ENCODE measurements at regions not wholly inside any gene's neighbourhood (a gene's known extent, or its start where the extent isn't known, plus 50 kb on each side); places are given as distances from the start of the nearest gene placed in this dataset.
A peak's percentile ranks its signal among the peaks of the same experiment; 100 is the strongest.

DNA sequence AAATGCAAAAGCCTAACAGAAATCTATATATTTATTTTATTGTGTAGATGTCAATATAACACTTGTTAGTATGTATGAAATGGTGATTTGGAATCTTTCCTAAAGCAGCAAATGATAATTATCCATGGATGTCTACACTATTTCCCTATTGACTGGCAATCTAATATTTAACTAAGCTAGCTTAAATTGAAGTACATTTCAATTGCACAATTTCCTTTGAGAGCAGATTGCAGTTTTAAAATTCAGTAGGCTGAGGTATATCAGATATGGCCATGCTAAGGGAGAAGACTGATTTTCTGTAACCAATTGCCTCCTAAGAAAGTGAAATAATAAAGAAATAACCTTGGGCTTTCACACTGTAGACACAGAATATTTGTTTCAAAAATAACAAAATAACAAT, 90.1 kb upstream of the KCNJ3 start:
- H3K14ac ChIP-seq (ENCODE audit: low read length), result no peak overlapping the region
- no peak overlapping the region for H2BK5ac ChIP-seq (ENCODE audit: low read depth, low read length, poor library complexity)
- H4K91ac ChIP-seq (ENCODE audit: low read depth, low read length), result no peak overlapping the region
- H3K27ac ChIP-seq (ENCODE audit: low read depth, low read length), result no peak overlapping the region
- no peak overlapping the region for H2AFZ ChIP-seq (ENCODE audit: insufficient read depth, low read length, poor library complexity)
- no peak overlapping the region for H3K4ac ChIP-seq (ENCODE audit: low read depth, low read length)
- no peak overlapping the region for H3K18ac ChIP-seq (ENCODE audit: low read length)
- no peak overlapping the region for H3K9ac ChIP-seq (ENCODE audit: low read length)
- no peak overlapping the region for H3K4me3 ChIP-seq (ENCODE audit: low read depth, low read length)
- no peak overlapping the region for H3K4me2 ChIP-seq (ENCODE audit: low read length)
- no peaks in the 10 kb centered on the region for H3K36me3 ChIP-seq (ENCODE audit: control insufficient read depth in 1 of 2, insufficient read depth in 2 of 2, low read length in 2 of 2)
- no peaks in the 10 kb centered on the region for H3K27me3 ChIP-seq (ENCODE audit: insufficient read depth, low read length)
- H3K9me3 ChIP-seq (ENCODE audit: insufficient read depth, low read depth, low read length), result no peaks in the 10 kb centered on the region
- no peak overlapping the region for H2AK5ac ChIP-seq (ENCODE audit: low read length)
- H3K23ac ChIP-seq (ENCODE audit: low read length), result no peak overlapping the region
- no peak overlapping the region for H2BK12ac ChIP-seq (ENCODE audit: low read length)
- no peaks in the 10 kb centered on the region for H3K79me2 ChIP-seq (ENCODE audit: control insufficient read depth, insufficient read depth, low read length, poor library complexity)
- no peak for DNase-seq
- no peaks in the 10 kb centered on the region for H3K79me1 ChIP-seq (ENCODE audit: low read length)
- no peak overlapping the region for H2BK120ac ChIP-seq (ENCODE audit: insufficient read depth, low read length, poor library complexity)
- no peak overlapping the region for H4K12ac ChIP-seq (ENCODE audit: low read depth, low read length)
- no peaks in the 10 kb centered on the region for H3K4me1 ChIP-seq (ENCODE audit: control insufficient read depth in 1 of 2, insufficient read depth in 2 of 2, low read length in 2 of 2)
- no peak overlapping the region for H4K8ac ChIP-seq (ENCODE audit: low read depth, low read length)

DNA sequence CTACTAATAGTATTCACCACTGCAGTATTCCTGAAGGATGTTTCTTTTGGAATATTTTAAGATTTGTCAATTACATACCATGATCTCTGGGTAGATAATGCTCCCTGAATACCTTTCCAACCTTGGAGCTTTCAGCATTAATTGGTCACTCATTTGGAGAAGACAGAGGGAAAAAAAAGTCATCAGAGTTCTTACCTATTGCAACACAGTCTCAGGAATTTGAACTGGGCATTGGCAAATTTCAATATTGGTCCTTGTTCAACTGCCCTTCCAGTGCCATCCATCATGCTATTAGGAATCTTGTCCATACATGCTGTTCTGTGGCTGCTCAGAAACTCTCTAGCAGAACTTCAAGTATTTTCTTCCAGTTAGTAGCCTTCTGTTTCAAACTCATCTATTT, 83.6 kb upstream of the KCNJ3 start:
- no peak overlapping the region for H4K12ac ChIP-seq (ENCODE audit: low read depth, low read length)
- H2AK5ac ChIP-seq (ENCODE audit: low read length), result no peak overlapping the region
- H3K4ac ChIP-seq (ENCODE audit: low read depth, low read length), result no peak overlapping the region
- no peak overlapping the region for H4K91ac ChIP-seq (ENCODE audit: low read depth, low read length)
- H3K18ac ChIP-seq (ENCODE audit: low read length), result no peak overlapping the region
- H2BK120ac ChIP-seq (ENCODE audit: insufficient read depth, low read length, poor library complexity), result no peak overlapping the region
- H3K79me2 ChIP-seq (ENCODE audit: control insufficient read depth, insufficient read depth, low read length, poor library complexity), result no peaks in the 10 kb centered on the region
- H3K4me3 ChIP-seq (ENCODE audit: low read depth, low read length), result no peak overlapping the region
- no peaks in the 10 kb centered on the region for H3K27me3 ChIP-seq (ENCODE audit: insufficient read depth, low read length)
- H3K9ac ChIP-seq (ENCODE audit: low read length), result no peak overlapping the region
- no peak for DNase-seq
- no peak overlapping the region for H3K4me2 ChIP-seq (ENCODE audit: low read length)
- H2BK5ac ChIP-seq (ENCODE audit: low read depth, low read length, poor library complexity), result no peak overlapping the region
- H4K8ac ChIP-seq (ENCODE audit: low read depth, low read length), result no peak overlapping the region
- H3K79me1 ChIP-seq (ENCODE audit: low read length), result no peaks in the 10 kb centered on the region
- H2BK12ac ChIP-seq (ENCODE audit: low read length), result no peak overlapping the region
- no peak overlapping the region for H3K14ac ChIP-seq (ENCODE audit: low read length)
- no peak overlapping the region for H3K23ac ChIP-seq (ENCODE audit: low read length)
- no peaks in the 10 kb centered on the region for H3K36me3 ChIP-seq (ENCODE audit: control insufficient read depth in 1 of 2, insufficient read depth in 2 of 2, low read length in 2 of 2)
- no peak overlapping the region for H2AFZ ChIP-seq (ENCODE audit: insufficient read depth, low read length, poor library complexity)
- no peaks in the 10 kb centered on the region for H3K4me1 ChIP-seq (ENCODE audit: control insufficient read depth in 1 of 2, insufficient read depth in 2 of 2, low read length in 2 of 2)
- H3K27ac ChIP-seq (ENCODE audit: low read depth, low read length), result no peak overlapping the region
- H3K9me3 ChIP-seq (ENCODE audit: insufficient read depth, low read depth, low read length), result no peaks in the 10 kb centered on the region

DNA sequence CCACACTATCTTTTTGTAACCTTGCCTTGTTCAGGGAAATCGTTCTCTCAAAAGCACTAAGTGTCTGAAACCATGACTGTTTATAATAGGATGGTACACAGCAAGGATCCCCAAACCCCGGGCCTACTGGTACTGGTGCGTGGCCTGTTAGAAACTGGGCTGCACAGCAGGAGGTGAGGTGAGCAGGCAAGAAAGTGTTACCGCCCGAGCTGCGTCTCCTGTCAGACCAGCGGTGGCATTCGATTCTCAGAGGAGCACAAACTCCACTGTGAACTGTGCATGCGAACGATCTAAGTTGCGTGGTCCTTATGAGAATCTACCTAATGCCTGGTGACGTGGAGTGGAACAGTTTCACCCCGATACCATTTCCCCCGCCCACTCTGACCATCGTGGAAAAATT, 81.8 kb upstream of the KCNJ3 start:
- no peak overlapping the region for H3K9ac ChIP-seq (ENCODE audit: low read length)
- no peak overlapping the region for H4K8ac ChIP-seq (ENCODE audit: low read depth, low read length)
- H3K23ac ChIP-seq (ENCODE audit: low read length), result no peak overlapping the region
- no peak overlapping the region for H3K4me2 ChIP-seq (ENCODE audit: low read length)
- no peaks in the 10 kb centered on the region for H3K4me1 ChIP-seq (ENCODE audit: control insufficient read depth in 1 of 2, insufficient read depth in 2 of 2, low read length in 2 of 2)
- no peak overlapping the region for H2AFZ ChIP-seq (ENCODE audit: insufficient read depth, low read length, poor library complexity)
- no peak overlapping the region for H3K4ac ChIP-seq (ENCODE audit: low read depth, low read length)
- no peak overlapping the region for H2BK120ac ChIP-seq (ENCODE audit: insufficient read depth, low read length, poor library complexity)
- H4K12ac ChIP-seq (ENCODE audit: low read depth, low read length), result no peak overlapping the region
- peaks cover 1% of the 10 kb centered on the region for H3K79me2 ChIP-seq (ENCODE audit: control insufficient read depth, insufficient read depth, low read length, poor library complexity)
- no peak overlapping the region for H3K14ac ChIP-seq (ENCODE audit: low read length)
- no CpG with 5 or more reads among the region's 15 CpGs for WGBS (ENCODE audit: extremely low coverage, insufficient coverage, insufficient read length)
- H2AK5ac ChIP-seq (ENCODE audit: low read length), result no peak overlapping the region
- H3K18ac ChIP-seq (ENCODE audit: low read length), result no peak overlapping the region
- H3K27me3 ChIP-seq (ENCODE audit: insufficient read depth, low read length), result no peaks in the 10 kb centered on the region
- H3K27ac ChIP-seq (ENCODE audit: low read depth, low read length), result no peak overlapping the region
- H3K36me3 ChIP-seq (ENCODE audit: control insufficient read depth in 1 of 2, insufficient read depth in 2 of 2, low read length in 2 of 2), result no peaks in the 10 kb centered on the region
- H3K9me3 ChIP-seq (ENCODE audit: insufficient read depth, low read depth, low read length), result no peaks in the 10 kb centered on the region
- no peak overlapping the region for H3K4me3 ChIP-seq (ENCODE audit: low read depth, low read length)
- no peaks in the 10 kb centered on the region for H3K79me1 ChIP-seq (ENCODE audit: low read length)
- H2BK12ac ChIP-seq (ENCODE audit: low read length), result no peak overlapping the region
- H4K91ac ChIP-seq (ENCODE audit: low read depth, low read length), result no peak overlapping the region
- H2BK5ac ChIP-seq (ENCODE audit: low read depth, low read length, poor library complexity), result no peak overlapping the region
- no peak for DNase-seq

DNA sequence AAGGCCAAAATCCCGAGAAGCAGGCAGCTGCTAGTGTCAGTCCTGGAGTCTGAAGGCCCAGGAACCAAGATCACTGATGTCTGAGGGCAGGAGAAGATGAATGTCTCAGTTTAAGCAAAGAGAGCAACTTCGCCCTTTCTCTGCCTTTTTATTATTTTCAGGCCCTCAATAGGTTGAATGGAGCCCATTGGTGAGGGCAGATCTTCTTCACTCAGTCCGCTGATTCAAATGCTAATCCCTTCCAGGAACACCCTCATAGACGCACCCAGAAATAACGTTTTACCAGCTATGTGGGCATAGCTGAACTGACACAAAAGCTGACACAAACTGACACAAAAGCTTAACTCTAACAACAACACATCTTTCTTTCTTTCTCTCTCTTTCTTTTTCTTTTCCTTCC, 78.0 kb upstream of the KCNJ3 start:
- WGBS (ENCODE audit: extremely low coverage, insufficient coverage, insufficient read length), result no CpG with 5 or more reads among the region's 5 CpGs
- no peak overlapping the region for H4K8ac ChIP-seq (ENCODE audit: low read depth, low read length)
- H3K4ac ChIP-seq (ENCODE audit: low read depth, low read length), result no peak overlapping the region
- no peak overlapping the region for H3K23ac ChIP-seq (ENCODE audit: low read length)
- no peak overlapping the region for H3K9ac ChIP-seq (ENCODE audit: low read length)
- DNase-seq, result no peak
- no peak overlapping the region for H2BK120ac ChIP-seq (ENCODE audit: insufficient read depth, low read length, poor library complexity)
- no peak overlapping the region for H3K14ac ChIP-seq (ENCODE audit: low read length)
- H2AK5ac ChIP-seq (ENCODE audit: low read length), result no peak overlapping the region
- H2BK12ac ChIP-seq (ENCODE audit: low read length), result no peak overlapping the region
- no peak overlapping the region for H3K4me2 ChIP-seq (ENCODE audit: low read length)
- no peaks in the 10 kb centered on the region for H3K79me1 ChIP-seq (ENCODE audit: low read length)
- H3K9me3 ChIP-seq (ENCODE audit: insufficient read depth, low read depth, low read length), result no peaks in the 10 kb centered on the region
- no peak overlapping the region for H3K4me3 ChIP-seq (ENCODE audit: low read depth, low read length)
- no peak overlapping the region for H4K91ac ChIP-seq (ENCODE audit: low read depth, low read length)
- H3K4me1 ChIP-seq (ENCODE audit: control insufficient read depth in 1 of 2, insufficient read depth in 2 of 2, low read length in 2 of 2), result no peaks in the 10 kb centered on the region
- no peak overlapping the region for H3K18ac ChIP-seq (ENCODE audit: low read length)
- no peak overlapping the region for H2BK5ac ChIP-seq (ENCODE audit: low read depth, low read length, poor library complexity)
- no peak overlapping the region for H2AFZ ChIP-seq (ENCODE audit: insufficient read depth, low read length, poor library complexity)
- H3K27me3 ChIP-seq (ENCODE audit: insufficient read depth, low read length), result no peaks in the 10 kb centered on the region
- peaks cover 1% of the 10 kb centered on the region for H3K79me2 ChIP-seq (ENCODE audit: control insufficient read depth, insufficient read depth, low read length, poor library complexity)
- no peak overlapping the region for H3K27ac ChIP-seq (ENCODE audit: low read depth, low read length)
- H4K12ac ChIP-seq (ENCODE audit: low read depth, low read length), result no peak overlapping the region
- H3K36me3 ChIP-seq (ENCODE audit: control insufficient read depth in 1 of 2, insufficient read depth in 2 of 2, low read length in 2 of 2), result no peaks in the 10 kb centered on the region

DNA sequence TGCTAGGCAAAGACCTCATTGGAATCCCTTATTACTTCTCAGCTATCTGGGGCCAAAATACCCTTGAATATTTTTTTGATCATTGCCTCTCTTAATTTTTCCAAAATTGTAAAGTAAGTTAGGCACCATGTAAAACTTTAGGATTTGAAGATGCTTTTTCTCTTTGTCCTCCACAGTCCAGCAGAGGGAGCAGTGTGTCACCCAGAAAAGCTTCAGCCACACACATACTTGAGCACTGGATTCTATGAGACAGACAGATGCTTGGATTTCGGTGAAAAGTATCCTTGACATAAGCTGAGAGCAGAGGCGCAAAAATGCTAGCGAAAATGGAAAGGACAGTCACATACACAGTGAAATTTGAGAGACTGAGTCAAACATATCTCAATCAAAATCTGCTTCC, 74.7 kb upstream of the KCNJ3 start:
- Histone ChIP-seq H3K4me2 (ENCODE audit: low read length) (no peak overlapping the region), H3K9me3 (ENCODE audit: insufficient read depth, low read depth, low read length) (no peaks in the 10 kb centered on the region), H2AK5ac (ENCODE audit: low read length) (no peak overlapping the region), H3K4ac (ENCODE audit: low read depth, low read length) (no peak overlapping the region), H3K9ac (ENCODE audit: low read length) (no peak overlapping the region), H2BK12ac (ENCODE audit: low read length) (no peak overlapping the region), H2BK120ac (ENCODE audit: insufficient read depth, low read length, poor library complexity) (no peak overlapping the region), H3K4me1 (ENCODE audit: control insufficient read depth in 1 of 2, insufficient read depth in 2 of 2, low read length in 2 of 2) (no peaks in the 10 kb centered on the region), H3K18ac (ENCODE audit: low read length) (no peak overlapping the region), H2AFZ (ENCODE audit: insufficient read depth, low read length, poor library complexity) (no peak overlapping the region), H3K36me3 (ENCODE audit: control insufficient read depth in 1 of 2, insufficient read depth in 2 of 2, low read length in 2 of 2) (no peaks in the 10 kb centered on the region), H3K14ac (ENCODE audit: low read length) (no peak overlapping the region), H4K12ac (ENCODE audit: low read depth, low read length) (no peak overlapping the region), H4K91ac (ENCODE audit: low read depth, low read length) (no peak overlapping the region), H3K27ac (ENCODE audit: low read depth, low read length) (no peak overlapping the region), H3K23ac (ENCODE audit: low read length) (no peak overlapping the region), H3K27me3 (ENCODE audit: insufficient read depth, low read length) (no peaks in the 10 kb centered on the region), H2BK5ac (ENCODE audit: low read depth, low read length, poor library complexity) (no peak overlapping the region), H3K79me1 (ENCODE audit: low read length) (no peaks in the 10 kb centered on the region), H3K79me2 (ENCODE audit: control insufficient read depth, insufficient read depth, low read length, poor library complexity) (peaks cover 1% of the 10 kb centered on the region), H4K8ac (ENCODE audit: low read depth, low read length) (no peak overlapping the region), H3K4me3 (ENCODE audit: low read depth, low read length) (no peak overlapping the region)
- WGBS (ENCODE audit: extremely low coverage, insufficient coverage, insufficient read length), result no CpG with 5 or more reads among the region's 3 CpGs
- peak in 1 of 2 donors; percentile 57 for DNase-seq

Measured in trophoblast cell (in vitro differentiated cells and primary cell).